ENCODE measurements at regions not wholly inside any gene's neighbourhood (a gene's known extent, or its start where the extent isn't known, plus 50 kb on each side); places are given as distances from the start of the nearest gene placed in this dataset.

- H3K9me3 ChIP-seq (ENCODE audit: low read length): no peaks in the 10 kb centered on the region
- H3K4me3 ChIP-seq (ENCODE audit: low read depth, low read length, poor library complexity, severe bottlenecking): no peak overlapping the region
- no peak overlapping the region for H2AFZ ChIP-seq (ENCODE audit: low read length)
- H3K27ac ChIP-seq (ENCODE audit: low read depth, low read length, poor library complexity, severe bottlenecking): no peak overlapping the region
- H3K4me2 ChIP-seq (ENCODE audit: low read length): no peak overlapping the region
- TF ChIP-seq CTCF (IDR thresholded peaks at IDR 0.05; ENCODE audit: low read length) (no peak), EZH2 (IDR thresholded peaks at IDR 0.05; ENCODE audit: borderline replicate concordance, low read length) (no peak)
- no peaks in the 10 kb centered on the region for H3K79me2 ChIP-seq (ENCODE audit: insufficient read depth, low read length)
- no peaks in the 10 kb centered on the region for H3K36me3 ChIP-seq (ENCODE audit: insufficient read depth, low read length)
- H3K4me1 ChIP-seq (ENCODE audit: insufficient read depth, low read length, severe bottlenecking): no peaks in the 10 kb centered on the region
- H3K9ac ChIP-seq (ENCODE audit: low read length): no peak overlapping the region
- 0 out of 2 replicates have a peak, but pooled peaks cover 6% of the 10 kb centered on the region for H3K27me3 ChIP-seq (ENCODE audit: insufficient read depth, low read length)
- no peaks in the 10 kb centered on the region for H4K20me1 ChIP-seq (ENCODE audit: insufficient read depth, low read length)
- H3K9me2 ChIP-seq (ENCODE audit: low read depth, low read length): no peaks in the 10 kb centered on the region
- H3F3A ChIP-seq (ENCODE audit: insufficient read depth, low read length): no peaks in the 10 kb centered on the region
These were observed 102.6 kb upstream of the ROPN1 start for GRCh38 chr3:124094496-124094895.

DNA sequence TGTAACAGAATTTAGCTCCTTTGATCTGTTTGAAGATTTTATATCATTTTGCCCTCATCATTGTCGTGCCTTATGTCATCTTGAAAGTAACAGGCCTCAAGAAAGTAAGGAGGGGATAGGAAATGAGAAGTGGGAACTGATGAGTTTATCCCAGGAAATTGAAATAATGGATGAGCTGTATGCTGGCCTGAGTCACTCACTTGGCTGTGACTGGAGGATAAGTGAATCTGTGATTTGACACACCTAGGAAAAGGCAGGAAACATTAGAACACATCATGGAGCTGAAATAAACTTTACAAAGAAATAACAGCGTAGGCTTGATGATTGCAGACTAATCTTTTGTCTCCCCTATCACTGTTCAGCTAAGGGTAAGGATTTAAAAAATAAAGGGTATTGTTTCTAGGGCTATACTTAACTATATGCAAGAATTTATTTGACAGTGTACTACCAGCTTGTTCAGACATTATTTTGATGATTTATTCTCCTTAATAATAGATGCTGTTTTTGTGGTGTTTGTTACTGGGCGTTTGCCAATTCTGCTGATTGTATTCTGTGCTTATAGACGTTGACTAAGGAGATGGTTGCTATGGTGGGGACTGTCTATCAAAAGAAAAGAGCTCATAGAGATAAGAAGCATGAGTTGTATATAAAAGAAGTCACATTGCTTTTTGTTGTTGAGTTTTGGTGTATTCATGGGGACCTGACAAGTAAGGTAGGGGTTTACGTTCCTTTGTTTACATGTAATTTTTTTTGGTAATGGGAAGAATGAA lies 105.6 kb upstream of the ROPN1 start:
- Histone ChIP-seq H3F3A (ENCODE audit: insufficient read depth, low read length) (no peaks in the 10 kb centered on the region), H3K9ac (ENCODE audit: low read length) (no peak overlapping the region), H3K4me2 (ENCODE audit: low read length) (no peak overlapping the region), H3K27me3 (ENCODE audit: insufficient read depth, low read length) (0 out of 2 replicates have a peak, but pooled peaks cover 6% of the 10 kb centered on the region), H3K4me3 (ENCODE audit: low read depth, low read length, poor library complexity, severe bottlenecking) (no peak overlapping the region), H3K79me2 (ENCODE audit: insufficient read depth, low read length) (no peaks in the 10 kb centered on the region), H3K9me3 (ENCODE audit: low read length) (no peaks in the 10 kb centered on the region), H3K4me1 (ENCODE audit: insufficient read depth, low read length, severe bottlenecking) (no peaks in the 10 kb centered on the region), H3K9me2 (ENCODE audit: low read depth, low read length) (no peaks in the 10 kb centered on the region), H3K27ac (ENCODE audit: low read depth, low read length, poor library complexity, severe bottlenecking) (no peak overlapping the region), H4K20me1 (ENCODE audit: insufficient read depth, low read length) (no peaks in the 10 kb centered on the region), H2AFZ (ENCODE audit: low read length) (no peak overlapping the region), H3K36me3 (ENCODE audit: insufficient read depth, low read length) (no peaks in the 10 kb centered on the region)
- TF ChIP-seq CTCF (IDR thresholded peaks at IDR 0.05; ENCODE audit: low read length): no peak
- TF ChIP-seq EZH2 (IDR thresholded peaks at IDR 0.05; ENCODE audit: borderline replicate concordance, low read length): no peak

- no peaks in the 10 kb centered on the region for H3K9me2 ChIP-seq (ENCODE audit: low read depth, low read length)
- H3K9ac ChIP-seq (ENCODE audit: low read length): no peak overlapping the region
- no peak for TF ChIP-seq CTCF (IDR thresholded peaks at IDR 0.05; ENCODE audit: low read length)
- TF ChIP-seq EZH2 (IDR thresholded peaks at IDR 0.05; ENCODE audit: borderline replicate concordance, low read length): no peak
- H3K79me2 ChIP-seq (ENCODE audit: insufficient read depth, low read length): no peaks in the 10 kb centered on the region
- H3K4me1 ChIP-seq (ENCODE audit: insufficient read depth, low read length, severe bottlenecking): no peaks in the 10 kb centered on the region
- no peak overlapping the region for H2AFZ ChIP-seq (ENCODE audit: low read length)
- H4K20me1 ChIP-seq (ENCODE audit: insufficient read depth, low read length): no peaks in the 10 kb centered on the region
- no peak overlapping the region for H3K27ac ChIP-seq (ENCODE audit: low read depth, low read length, poor library complexity, severe bottlenecking)
- no peaks in the 10 kb centered on the region for H3K36me3 ChIP-seq (ENCODE audit: insufficient read depth, low read length)
- no peaks in the 10 kb centered on the region for H3K9me3 ChIP-seq (ENCODE audit: low read length)
- no peaks in the 10 kb centered on the region for H3K27me3 ChIP-seq (ENCODE audit: insufficient read depth, low read length)
- no peak overlapping the region for H3K4me3 ChIP-seq (ENCODE audit: low read depth, low read length, poor library complexity, severe bottlenecking)
- no peaks in the 10 kb centered on the region for H3F3A ChIP-seq (ENCODE audit: insufficient read depth, low read length)
- no peak overlapping the region for H3K4me2 ChIP-seq (ENCODE audit: low read length)
These were observed 109.7 kb upstream of the ROPN1 start for GRCh38 chr3:124101643-124102042.
